ENCODE measurements at regions not wholly inside any gene's neighbourhood (a gene's known extent, or its start where the extent isn't known, plus 50 kb on each side); places are given as distances from the start of the nearest gene placed in this dataset.

DNA sequence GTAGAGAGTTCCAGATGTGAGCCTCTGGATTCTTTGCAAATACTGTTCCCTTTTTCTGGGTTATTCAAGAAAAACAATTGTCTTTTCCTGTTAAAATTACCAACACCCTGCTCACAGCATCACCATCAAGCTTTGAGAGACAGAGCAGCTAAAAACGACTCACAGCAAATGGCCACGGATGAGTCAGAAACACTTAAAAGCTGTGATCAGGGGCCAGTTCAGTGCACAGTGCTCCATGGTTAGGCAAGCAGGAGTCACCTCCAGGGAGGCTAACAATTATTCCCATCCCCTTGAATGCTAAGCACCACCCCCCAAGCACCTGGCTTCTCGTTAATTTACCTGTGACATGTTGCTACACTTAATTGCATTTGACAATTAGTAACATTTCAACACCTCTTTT is 128.4 kb upstream of the CAMK1G start:
- Histone ChIP-seq H3K9ac (ENCODE audit: low read length) (no peak overlapping the region), H3K27ac (ENCODE audit: low read length) (no peak overlapping the region), H3K4me2 (ENCODE audit: low read depth, low read length) (no peak overlapping the region), H3K27me3 (replicated peaks; ENCODE audit: insufficient read depth, low read length) (no peaks in the 10 kb centered on the region), H3K79me2 (ENCODE audit: low read length) (no peaks in the 10 kb centered on the region), H2AFZ (ENCODE audit: low read length) (no peak overlapping the region), H3F3A (ENCODE audit: insufficient read depth, low read length) (no peaks in the 10 kb centered on the region), H3K9me2 (replicated peaks; ENCODE audit: insufficient read depth, low read length) (no peaks in the 10 kb centered on the region), H3K9me3 (replicated peaks; ENCODE audit: insufficient read depth, low read length) (no peaks in the 10 kb centered on the region), H3K36me3 (replicated peaks; ENCODE audit: insufficient read depth, low read length) (no peaks in the 10 kb centered on the region), H3K4me3 (ENCODE audit: low read length) (no peak overlapping the region), H3K4me1 (ENCODE audit: low read length) (no peaks in the 10 kb centered on the region), H4K20me1 (ENCODE audit: insufficient read depth, low read length) (no peaks in the 10 kb centered on the region)
- TF ChIP-seq, protein P1, sequence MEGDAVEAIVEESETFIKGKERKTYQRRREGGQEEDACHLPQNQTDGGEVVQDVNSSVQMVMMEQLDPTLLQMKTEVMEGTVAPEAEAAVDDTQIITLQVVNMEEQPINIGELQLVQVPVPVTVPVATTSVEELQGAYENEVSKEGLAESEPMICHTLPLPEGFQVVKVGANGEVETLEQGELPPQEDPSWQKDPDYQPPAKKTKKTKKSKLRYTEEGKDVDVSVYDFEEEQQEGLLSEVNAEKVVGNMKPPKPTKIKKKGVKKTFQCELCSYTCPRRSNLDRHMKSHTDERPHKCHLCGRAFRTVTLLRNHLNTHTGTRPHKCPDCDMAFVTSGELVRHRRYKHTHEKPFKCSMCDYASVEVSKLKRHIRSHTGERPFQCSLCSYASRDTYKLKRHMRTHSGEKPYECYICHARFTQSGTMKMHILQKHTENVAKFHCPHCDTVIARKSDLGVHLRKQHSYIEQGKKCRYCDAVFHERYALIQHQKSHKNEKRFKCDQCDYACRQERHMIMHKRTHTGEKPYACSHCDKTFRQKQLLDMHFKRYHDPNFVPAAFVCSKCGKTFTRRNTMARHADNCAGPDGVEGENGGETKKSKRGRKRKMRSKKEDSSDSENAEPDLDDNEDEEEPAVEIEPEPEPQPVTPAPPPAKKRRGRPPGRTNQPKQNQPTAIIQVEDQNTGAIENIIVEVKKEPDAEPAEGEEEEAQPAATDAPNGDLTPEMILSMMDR (IDR thresholded peaks at IDR 0.05; ENCODE audit: low read length): no peak
- TF ChIP-seq EZH2phosphoT487 (IDR thresholded peaks at IDR 0.05; ENCODE audit: low read length) (no peak), EZH2 (optimal IDR thresholded peaks at IDR 0.05; ENCODE audit: low read depth, low read length) (no peak)
- DNase-seq: no peak

DNA sequence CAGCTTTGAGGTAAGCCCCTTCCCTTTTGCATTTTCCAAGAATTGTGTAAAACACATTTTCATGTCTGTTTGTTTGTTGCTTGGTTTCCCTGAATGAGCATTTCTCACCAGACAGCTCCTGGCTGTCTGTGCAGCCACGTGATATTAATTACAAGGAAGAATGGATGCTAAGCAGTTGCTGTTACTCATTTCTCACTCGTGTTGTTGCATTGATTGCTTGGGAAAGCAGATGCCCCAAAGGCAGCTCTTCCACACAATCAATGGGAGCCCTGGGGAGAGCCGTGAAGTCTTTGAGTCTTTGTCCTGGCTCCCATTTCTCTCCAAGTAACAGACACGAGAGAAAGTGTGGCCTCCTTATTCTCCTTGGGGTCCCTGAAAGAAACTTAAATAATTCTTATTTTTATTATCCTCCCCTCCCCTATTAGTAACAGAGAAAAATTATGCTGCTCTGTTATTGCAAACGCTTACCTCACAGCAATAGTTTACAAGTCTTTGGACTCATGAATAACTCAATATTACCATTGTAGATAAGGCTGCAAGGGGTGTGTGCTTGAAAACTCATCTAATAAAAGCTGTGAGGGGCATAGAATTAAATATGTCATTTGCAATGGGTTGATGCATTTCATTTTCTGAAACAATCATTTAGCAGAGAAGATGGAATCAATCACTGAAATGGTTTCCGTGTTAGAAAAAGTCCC is 127.7 kb upstream of the CAMK1G start:
- Histone ChIP-seq H3K9me2 (replicated peaks; ENCODE audit: insufficient read depth, low read length) (no peaks in the 10 kb centered on the region), H3K79me2 (ENCODE audit: low read length) (no peaks in the 10 kb centered on the region), H3K4me3 (ENCODE audit: low read length) (no peak overlapping the region), H3F3A (ENCODE audit: insufficient read depth, low read length) (no peaks in the 10 kb centered on the region), H3K36me3 (replicated peaks; ENCODE audit: insufficient read depth, low read length) (no peaks in the 10 kb centered on the region), H4K20me1 (ENCODE audit: insufficient read depth, low read length) (no peaks in the 10 kb centered on the region), H3K9ac (ENCODE audit: low read length) (no peak overlapping the region), H3K4me1 (ENCODE audit: low read length) (no peaks in the 10 kb centered on the region), H3K27ac (ENCODE audit: low read length) (no peak overlapping the region), H2AFZ (ENCODE audit: low read length) (no peak overlapping the region), H3K9me3 (replicated peaks; ENCODE audit: insufficient read depth, low read length) (no peaks in the 10 kb centered on the region), H3K4me2 (ENCODE audit: low read depth, low read length) (no peak overlapping the region), H3K27me3 (replicated peaks; ENCODE audit: insufficient read depth, low read length) (no peaks in the 10 kb centered on the region)
- no peak for DNase-seq
- no peak for TF ChIP-seq EZH2phosphoT487 (IDR thresholded peaks at IDR 0.05; ENCODE audit: low read length)
- TF ChIP-seq, protein P1 (IDR thresholded peaks at IDR 0.05; ENCODE audit: low read length): no peak

DNA sequence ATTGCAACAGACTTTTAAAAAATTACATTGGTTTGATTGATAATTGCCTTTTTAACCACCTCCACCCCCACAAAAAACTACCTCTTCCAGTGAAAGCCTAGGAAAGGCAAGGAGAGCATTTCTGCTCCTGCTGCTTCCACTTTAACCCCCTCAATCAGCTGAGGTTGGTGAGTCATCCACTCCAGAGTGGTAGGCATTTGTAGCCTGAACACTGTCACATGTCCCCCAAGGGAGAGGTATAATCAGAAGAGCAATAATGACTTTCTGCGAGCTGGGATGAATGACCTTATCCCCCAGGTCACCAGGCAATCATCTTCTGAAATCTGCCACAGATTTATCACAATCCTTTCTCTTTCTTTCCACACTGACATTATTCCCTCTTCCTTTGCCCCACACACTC is 126.6 kb upstream of the CAMK1G start:
- TF ChIP-seq EZH2 (optimal IDR thresholded peaks at IDR 0.05; ENCODE audit: low read depth, low read length): no peak
- TF ChIP-seq, protein P1 (IDR thresholded peaks at IDR 0.05; ENCODE audit: low read length): no peak
- TF ChIP-seq EZH2phosphoT487 (IDR thresholded peaks at IDR 0.05; ENCODE audit: low read length): no peak
- Histone ChIP-seq H3K27ac (ENCODE audit: low read length) (no peak overlapping the region), H3K36me3 (replicated peaks; ENCODE audit: insufficient read depth, low read length) (no peaks in the 10 kb centered on the region), H3K9me2 (replicated peaks; ENCODE audit: insufficient read depth, low read length) (no peaks in the 10 kb centered on the region), H3K79me2 (ENCODE audit: low read length) (no peaks in the 10 kb centered on the region), H3K27me3 (replicated peaks; ENCODE audit: insufficient read depth, low read length) (no peaks in the 10 kb centered on the region), H3K9ac (ENCODE audit: low read length) (no peak overlapping the region), H2AFZ (ENCODE audit: low read length) (no peak overlapping the region), H4K20me1 (ENCODE audit: insufficient read depth, low read length) (no peaks in the 10 kb centered on the region), H3F3A (ENCODE audit: insufficient read depth, low read length) (no peaks in the 10 kb centered on the region), H3K4me3 (ENCODE audit: low read length) (no peak overlapping the region), H3K4me2 (ENCODE audit: low read depth, low read length) (no peak overlapping the region), H3K9me3 (replicated peaks; ENCODE audit: insufficient read depth, low read length) (no peaks in the 10 kb centered on the region), H3K4me1 (ENCODE audit: low read length) (no peaks in the 10 kb centered on the region)
- no peak for DNase-seq

All from MM.1S (cell line).